ENCODE measurements at regions not wholly inside any gene's neighbourhood (a gene's known extent, or its start where the extent isn't known, plus 50 kb on each side); places are given as distances from the start of the nearest gene placed in this dataset.

- TF ChIP-seq PATZ1 (CRISPR knock-in tag; IDR thresholded peaks at IDR 0.05; ENCODE audit: borderline replicate concordance) (no peak), RARB (CRISPR knock-in tag; IDR thresholded peaks at IDR 0.05) (no peak), ESRRG (CRISPR knock-in tag; IDR thresholded peaks at IDR 0.05) (no peak), ZNF70 (CRISPR knock-in tag; IDR thresholded peaks at IDR 0.05) (no peak), ZFP3 (CRISPR knock-in tag; IDR thresholded peaks at IDR 0.05) (no peak), PPARA (CRISPR knock-in tag; IDR thresholded peaks at IDR 0.05; ENCODE audit: borderline replicate concordance) (no peak)
These were observed 262.8 kb downstream of the ZEB2 start for GRCh38 chr2:144256996-144257707.
